ENCODE measurements at regions not wholly inside any gene's neighbourhood (a gene's known extent, or its start where the extent isn't known, plus 50 kb on each side); places are given as distances from the start of the nearest gene placed in this dataset.
"Not testable (repeated sequence)": the region's sequence is repeated elsewhere in the genome, so short reads cannot be mapped to it uniquely, and the experiment has no call there.

DNA sequence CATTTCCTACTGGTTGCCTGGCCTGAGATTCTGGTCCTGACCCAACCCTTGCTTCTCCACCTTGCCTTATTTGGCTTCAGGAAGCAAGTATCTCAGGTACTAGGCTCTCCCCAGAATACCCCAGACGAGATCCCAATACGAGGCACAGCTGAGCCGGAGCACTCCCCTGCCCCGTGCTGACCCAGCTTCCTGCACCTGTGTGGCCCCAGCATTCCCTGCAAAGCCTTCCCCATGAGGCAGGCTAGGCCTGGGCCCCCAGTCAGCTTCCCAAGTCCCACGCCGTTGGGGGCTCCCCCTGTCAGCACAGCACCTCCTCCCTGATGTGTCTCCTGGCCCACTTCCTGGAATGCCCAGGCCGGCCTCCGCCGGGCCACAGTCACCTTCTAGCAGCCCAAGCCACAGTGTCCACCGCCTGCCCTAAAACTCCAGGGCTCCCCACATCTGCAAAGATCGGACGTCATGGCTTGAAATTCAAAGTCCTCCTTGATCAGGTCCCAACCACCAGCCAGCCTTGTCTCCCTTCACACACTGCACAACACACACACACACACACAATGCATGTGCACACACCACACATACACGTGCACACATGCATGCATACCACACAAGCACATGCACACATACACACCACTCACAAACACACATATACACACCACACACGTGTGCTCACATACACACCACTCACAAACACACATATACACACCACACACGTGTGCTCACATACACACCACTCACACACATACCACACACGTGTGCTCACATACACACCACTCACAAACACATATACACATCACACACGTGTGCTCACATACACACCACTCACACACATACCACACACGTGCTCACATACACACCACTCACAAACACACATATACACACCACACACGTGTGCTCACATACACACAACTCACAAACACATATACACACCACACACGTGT lies 78.9 kb upstream of the FOXK1 start:
- intact Hi-C loops (cut with DNase I): loop anchor here (10.0 kb wide), 1 partner anchor 482 kb away; no protein-coding TSS in a partner anchor
- no peak for DNase-seq
- no peak for ATAC-seq (ENCODE audit: poor library complexity)

DNA sequence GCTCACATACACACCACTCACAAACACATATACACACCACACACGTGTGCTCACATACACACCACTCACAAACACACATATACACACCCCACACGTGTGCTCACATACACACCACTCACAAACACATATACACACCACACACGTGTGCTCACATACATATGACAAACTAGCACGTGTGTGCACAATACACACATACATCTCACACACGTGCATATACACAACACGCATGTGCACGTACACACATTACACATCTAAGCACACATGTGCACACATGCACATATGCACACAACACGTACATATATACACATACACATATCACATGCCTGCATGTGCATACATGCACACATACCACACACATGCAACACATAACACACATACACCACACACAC lies 78.3 kb upstream of the FOXK1 start:
- no peak for ATAC-seq (ENCODE audit: poor library complexity)
- intact Hi-C loops (cut with DNase I): loop anchor here (10.0 kb wide), 1 partner anchor 481 kb away; no protein-coding TSS in a partner anchor
- DNase-seq: no peak

GRCh38 chr7:4604456-4604940 lies 77.6 kb upstream of the FOXK1 start:
- ATAC-seq (ENCODE audit: poor library complexity) (no peak), DNase-seq (no peak)
- intact Hi-C loops (cut with DNase I): loop anchor here (10.0 kb wide), 1 partner anchor 480 kb away; no protein-coding TSS in a partner anchor

DNA sequence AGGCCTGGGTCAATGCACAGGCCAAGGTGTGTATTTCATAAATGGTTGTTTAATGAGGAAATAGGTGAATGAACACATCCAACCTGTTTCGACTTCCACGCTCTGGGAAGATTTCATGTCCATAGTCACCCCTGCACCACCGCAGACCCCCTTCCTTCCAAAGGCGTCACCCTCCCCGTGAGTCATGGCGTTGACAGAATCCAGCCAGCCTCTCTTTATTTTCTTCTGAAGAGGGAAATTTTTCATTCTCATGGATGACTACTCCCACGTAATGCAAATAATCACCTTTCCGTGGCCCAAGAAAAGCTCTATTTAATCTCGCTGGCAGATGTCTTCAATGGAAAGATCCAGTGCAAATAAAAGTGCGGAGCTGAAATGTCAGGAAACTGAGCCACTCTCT lies 75.3 kb upstream of the FOXK1 start:
- DNase-seq: no peak
- ATAC-seq (ENCODE audit: poor library complexity): no peak
- intact Hi-C loops (cut with DNase I): loop anchor here (10.0 kb wide), 1 partner anchor 478 kb away; no protein-coding TSS in a partner anchor

GRCh38 chr7:4607311-4607729 lies 74.8 kb upstream of the FOXK1 start:
- intact Hi-C loops (cut with DNase I): loop anchor here (10.0 kb wide), 1 partner anchor 477 kb away; no protein-coding TSS in a partner anchor
- ATAC-seq (ENCODE audit: poor library complexity): no peak
- no peak for DNase-seq

DNA sequence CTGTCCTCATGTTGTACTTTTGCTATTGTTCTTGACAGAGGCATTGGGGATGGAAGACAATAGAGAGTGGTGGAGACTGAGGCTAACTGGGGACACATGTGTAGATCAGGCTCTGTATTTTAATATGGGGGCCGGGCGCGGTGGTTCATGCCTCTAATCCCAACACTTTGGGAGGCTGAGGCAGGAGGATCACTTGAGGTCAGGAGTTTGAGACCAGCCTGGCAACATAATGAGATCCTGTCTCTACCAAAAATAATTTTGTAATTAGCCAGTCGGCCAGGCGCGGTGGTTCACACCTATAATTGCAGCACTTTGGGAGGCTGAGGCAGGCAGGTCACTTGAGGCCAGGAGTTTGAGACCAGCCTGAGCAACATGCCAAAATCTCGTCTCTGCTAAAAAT lies 72.5 kb upstream of the FOXK1 start:
- not testable (repeated sequence) for ATAC-seq (ENCODE audit: poor library complexity); DNase-seq
- intact Hi-C loops (cut with DNase I): loop anchor here (10.0 kb wide), 1 partner anchor 475 kb away; no protein-coding TSS in a partner anchor

DNA sequence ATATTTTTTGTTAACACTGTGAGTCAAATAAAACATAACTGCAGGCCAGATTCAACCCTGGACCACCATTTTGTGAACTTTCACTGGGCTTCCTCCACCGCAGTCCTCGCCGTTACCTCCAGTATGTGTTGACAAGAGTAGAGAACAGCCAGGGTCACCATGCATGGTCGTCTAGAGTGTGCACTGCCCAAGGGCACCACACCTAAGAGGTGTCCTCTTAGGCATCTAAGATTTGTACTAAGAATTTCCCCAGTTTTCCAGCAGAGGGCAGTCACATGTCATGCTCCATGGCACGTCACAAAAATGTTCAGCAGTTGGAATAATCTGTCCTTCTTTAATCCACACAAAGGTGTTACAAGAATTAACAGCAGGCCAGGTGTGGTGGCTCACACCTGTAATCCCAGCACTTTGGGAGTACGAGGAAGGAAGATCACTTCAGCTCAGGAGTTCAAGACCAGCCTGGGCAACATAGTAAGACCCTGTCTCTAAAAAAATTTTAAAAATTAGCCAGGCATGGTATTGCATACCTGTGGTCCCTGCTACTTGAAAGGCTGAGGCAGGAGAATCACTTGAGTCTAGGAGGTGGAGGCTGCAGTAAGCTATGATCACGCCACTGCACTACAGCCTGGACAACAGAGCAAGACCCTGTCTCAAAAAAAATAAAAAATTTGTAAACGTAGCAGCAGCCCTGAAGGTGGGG lies 71.2 kb upstream of the FOXK1 start:
- intact Hi-C loops (cut with DNase I): loop anchor here (10.0 kb wide), 1 partner anchor 144 kb away; no protein-coding TSS in a partner anchor
- DNase-seq (no peak), ATAC-seq (ENCODE audit: poor library complexity) (peak; percentile 72)

GRCh38 chr7:4612237-4612636 lies 69.9 kb upstream of the FOXK1 start:
- intact Hi-C loops (cut with DNase I): loop anchor here (10.0 kb wide), 1 partner anchor 143 kb away; no protein-coding TSS in a partner anchor
- DNase-seq (no peak), ATAC-seq (ENCODE audit: poor library complexity) (no peak)

DNA sequence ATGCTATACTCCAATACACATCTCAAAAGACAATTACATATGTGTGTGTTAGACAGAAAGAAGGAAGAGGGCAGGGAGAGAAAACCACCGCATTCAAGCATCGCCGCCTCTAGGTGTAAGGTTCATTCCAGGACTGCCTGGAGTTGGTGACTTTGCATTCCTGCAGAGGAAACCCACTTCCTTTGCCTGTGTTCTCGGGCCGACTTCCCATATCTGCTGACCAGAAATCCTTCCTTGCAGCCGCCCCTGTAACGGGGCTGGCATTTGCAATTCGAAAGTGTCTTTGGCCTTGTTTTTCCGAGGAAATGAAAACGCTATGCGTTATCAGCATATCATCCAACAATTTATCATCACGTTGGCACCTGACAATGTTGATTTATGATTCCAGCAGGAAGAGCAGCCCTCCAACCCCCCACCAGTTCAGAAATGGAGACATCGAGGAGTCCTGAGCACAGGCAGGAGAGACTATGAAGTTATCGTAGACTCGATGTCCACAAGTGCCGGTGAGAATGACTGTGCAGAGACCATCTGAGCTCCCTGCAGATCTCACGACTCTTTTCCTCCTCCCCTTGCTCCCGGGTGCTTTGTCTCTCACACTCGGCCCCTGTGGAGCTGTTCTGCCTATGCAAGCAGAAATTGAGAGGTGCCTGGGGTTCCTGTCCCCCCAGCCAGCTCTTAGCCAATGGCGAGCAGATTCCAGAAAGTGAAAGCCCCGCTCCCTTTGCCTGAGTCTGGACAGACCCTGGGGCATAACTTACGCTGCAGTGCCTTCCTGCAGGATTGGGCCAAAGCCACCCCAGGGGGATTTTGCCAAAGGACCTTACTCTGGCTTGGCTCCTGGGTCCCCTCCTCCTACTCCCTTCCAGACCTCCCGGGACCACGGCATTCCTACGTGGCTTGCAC lies 68.9 kb upstream of the FOXK1 start:
- DNase-seq: peak; percentile 45
- intact Hi-C loops (cut with DNase I): loop anchor here (10.0 kb wide), 1 partner anchor 142 kb away; no protein-coding TSS in a partner anchor
- ATAC-seq (ENCODE audit: poor library complexity): peak; percentile 72

DNA sequence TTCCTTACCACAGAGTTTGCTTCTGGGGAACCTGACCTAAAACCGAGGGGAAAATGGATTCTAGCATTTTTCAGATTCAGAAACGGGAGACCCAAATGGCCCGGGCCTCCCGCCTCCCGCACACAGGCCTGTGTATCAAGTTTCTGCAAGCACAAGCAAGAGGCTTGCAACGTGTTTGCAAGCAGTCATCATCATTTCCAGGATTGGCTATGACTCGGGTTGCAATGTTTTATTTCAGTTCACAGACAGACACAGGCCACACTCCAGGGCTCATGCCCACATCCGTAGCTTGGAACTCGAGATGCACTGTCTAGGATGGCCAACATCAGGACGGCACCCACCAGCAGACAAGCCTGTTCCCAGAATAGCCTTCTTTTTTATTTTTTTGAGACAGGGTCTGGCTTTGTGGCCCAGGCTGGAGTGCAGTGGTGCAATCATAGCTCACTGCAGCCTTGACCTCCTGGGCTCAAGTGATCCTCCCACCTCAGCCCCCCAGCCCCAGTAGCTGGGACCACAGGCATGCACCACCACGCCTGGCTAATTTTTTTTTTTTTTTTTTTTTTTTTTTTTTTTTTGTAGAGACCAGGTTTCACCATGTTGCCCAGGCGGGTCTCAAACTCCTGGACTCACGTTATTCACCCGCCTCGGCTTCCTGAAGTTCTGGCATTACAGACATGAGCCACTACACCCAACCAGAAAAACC lies 68.1 kb upstream of the FOXK1 start:
- DNase-seq: no peak
- ATAC-seq (ENCODE audit: poor library complexity): peak; percentile 19
- intact Hi-C loops (cut with DNase I): loop anchor here (10.0 kb wide), 1 partner anchor 141 kb away; no protein-coding TSS in a partner anchor

DNA sequence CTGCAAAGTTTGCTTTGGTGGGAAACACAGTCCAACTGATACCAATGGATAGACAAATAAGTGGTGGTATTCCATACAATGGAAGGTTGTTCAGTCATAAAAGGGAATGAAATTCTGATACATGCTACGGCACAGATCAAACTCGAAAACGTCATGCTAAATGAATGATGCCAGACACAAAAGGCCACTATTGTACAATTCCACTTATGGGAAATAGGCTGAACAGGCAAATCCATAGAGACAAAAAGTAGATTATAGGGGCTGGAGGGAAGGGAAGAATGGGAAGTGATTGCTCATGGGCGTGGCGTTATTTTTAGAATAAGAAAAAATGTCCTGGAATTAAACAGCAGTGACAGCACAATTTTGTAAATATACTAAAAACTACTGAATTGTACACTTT lies 66.0 kb upstream of the FOXK1 start:
- ATAC-seq (ENCODE audit: poor library complexity) (no peak), DNase-seq (no peak)
- intact Hi-C loops (cut with DNase I): loop anchor here (10.0 kb wide), 1 partner anchor 139 kb away; no protein-coding TSS in a partner anchor

DNA sequence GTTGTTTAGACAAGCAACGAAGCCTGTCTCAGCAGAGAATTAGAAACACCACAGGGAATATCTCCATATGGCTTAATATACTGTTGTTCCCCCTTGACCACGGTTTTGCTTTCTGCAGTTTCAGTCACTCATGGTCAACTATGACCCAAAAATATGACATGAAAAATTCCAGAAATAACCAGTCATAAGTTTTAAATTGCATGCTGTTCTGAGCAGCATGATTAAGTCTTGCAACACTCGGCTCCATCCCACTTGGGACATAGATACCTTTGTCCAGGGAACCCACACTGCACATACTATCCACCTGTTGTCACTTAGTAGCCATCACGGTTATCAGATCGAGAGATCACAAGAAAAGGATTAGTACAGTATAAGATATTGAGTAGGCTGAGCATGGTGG lies 60.7 kb upstream of the FOXK1 start:
- intact Hi-C loops (cut with DNase I): no loop called here
- ATAC-seq (ENCODE audit: poor library complexity) (no peak), DNase-seq (no peak)

DNA sequence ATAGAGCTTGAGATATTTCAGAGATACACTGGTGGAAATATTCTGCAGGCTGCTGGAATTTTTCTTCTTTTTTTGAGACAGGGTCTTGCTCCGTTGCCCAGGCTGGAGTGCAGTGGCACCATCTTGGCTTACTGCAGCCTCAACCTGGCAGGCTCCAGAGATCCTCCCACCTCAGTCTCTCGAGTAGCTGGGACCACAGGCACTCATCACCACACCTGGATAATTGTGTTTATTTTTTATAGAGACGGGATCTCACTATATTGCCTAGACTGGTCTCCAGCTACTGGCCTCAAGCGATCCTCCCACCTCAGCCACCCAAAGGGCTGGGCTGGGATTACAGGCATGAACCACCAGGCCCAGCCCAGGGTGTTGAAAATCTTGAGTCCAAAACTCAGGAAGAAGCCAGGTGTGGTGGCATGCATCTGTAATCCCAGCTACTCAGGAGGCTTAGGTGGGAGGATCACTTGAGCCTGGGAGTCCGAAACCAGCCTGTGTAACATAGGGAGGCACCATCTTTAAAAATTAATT lies 55.7 kb upstream of the FOXK1 start:
- intact Hi-C loops (cut with DNase I): no loop called here
- ATAC-seq (ENCODE audit: poor library complexity): no peak
- DNase-seq: no peak

GRCh38 chr7:4629287-4629895 lies 52.7 kb upstream of the FOXK1 start:
- DNase-seq: peak; percentile 32
- intact Hi-C loops (cut with DNase I): no loop called here
- ATAC-seq (ENCODE audit: poor library complexity): no peak

DNA sequence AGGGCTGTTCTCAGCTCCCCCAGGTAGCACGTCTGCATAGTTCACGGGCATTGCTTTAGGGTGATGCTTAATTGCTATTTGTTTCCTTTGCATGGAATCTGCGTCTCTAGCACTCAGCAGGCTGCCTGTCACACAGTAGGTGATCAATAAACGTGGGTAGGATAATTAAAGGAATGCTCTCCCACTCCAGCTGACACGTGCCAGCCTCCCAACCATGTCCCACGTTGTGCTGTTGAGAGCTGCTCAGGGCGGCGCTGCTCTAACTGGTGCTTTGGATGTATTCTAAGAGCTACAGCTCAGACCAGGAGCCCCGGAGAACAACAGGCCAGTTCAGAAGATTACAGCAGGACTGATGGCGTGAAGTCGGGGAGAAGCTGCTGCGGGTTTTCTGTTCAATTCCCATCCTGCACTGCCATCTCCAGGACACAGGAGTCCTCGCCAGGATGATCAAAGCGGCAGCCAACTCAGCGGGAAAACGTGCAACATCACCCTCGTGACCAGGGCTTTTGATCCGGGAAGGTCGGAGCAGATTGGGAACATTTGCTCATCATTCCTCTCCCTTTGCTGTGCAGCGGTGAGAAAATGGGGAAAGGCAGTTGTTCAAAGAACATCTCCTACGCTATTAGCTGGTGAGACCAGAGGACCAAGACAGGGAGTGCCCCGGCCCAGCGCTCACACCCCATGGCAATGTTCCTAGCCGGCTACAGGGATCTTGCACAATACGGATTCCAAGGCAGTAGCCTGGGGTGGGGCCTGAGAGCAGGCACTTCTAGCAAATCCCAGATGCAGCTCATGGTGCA lies 50.5 kb upstream of the FOXK1 start:
- intact Hi-C loops (cut with DNase I): loop anchor here (10.0 kb wide), 1 partner anchor 343 kb away; no protein-coding TSS in a partner anchor
- peak; percentile 86 for DNase-seq
- peak; percentile 98 for ATAC-seq (ENCODE audit: poor library complexity)
